Hepatocyte (in vitro differentiated cells): ENCODE measurements at regions not wholly inside any gene's neighbourhood (a gene's known extent, or its start where the extent isn't known, plus 50 kb on each side); places are given as distances from the start of the nearest gene placed in this dataset.

Source experiments
- DNase-seq: peaks from one replicate; pipeline ENCODE4 v3.0.0-alpha.2; 2016; ENCODE audit warnings: low spot score
- H2AFZ ChIP-seq: fragments of 200-600 bp; sonication (generic); 2 replicates; pipeline ENCODE4 v1.6.0; 2016; ENCODE audit warnings: antibody characterized with exemption, mild to moderate bottlenecking
- H3K27ac ChIP-seq: fragments of 200-600 bp; sonication (generic); 2 replicates; pipeline ENCODE4 v1.5.1; 2016; ENCODE audit warnings: mild to moderate bottlenecking
- H3K27me3 ChIP-seq: fragments of 200-600 bp; sonication (generic); 2 replicates; pipeline ENCODE4 v1.6.1; 2016
- H3K36me3 ChIP-seq: fragments of 200-600 bp; sonication (generic); replicated peaks from 2 replicates; pipeline ENCODE4 v1.5.1; 2016; ENCODE audit warnings: low read depth; ENCODE audit not compliant: insufficient read depth
- H3K4me1 ChIP-seq: fragments of 200-600 bp; sonication (generic); 2 replicates; pipeline ENCODE4 v1.5.1; 2016; ENCODE audit warnings: mild to moderate bottlenecking, moderate library complexity; ENCODE audit not compliant: insufficient read depth
- H3K4me2 ChIP-seq: fragments of 200-600 bp; sonication (generic); 2 replicates; pipeline ENCODE4 v1.6.0; 2016
- H3K4me3 ChIP-seq: fragments of 200-600 bp; sonication (generic); 2 replicates; pipeline ENCODE4 v1.5.1; 2016; ENCODE audit warnings: mild to moderate bottlenecking
- H3K79me2 ChIP-seq: fragments of 200-600 bp; sonication (generic); 2 replicates; pipeline ENCODE4 v1.6.0; 2017; ENCODE audit warnings: mild to moderate bottlenecking
- H3K9me2 ChIP-seq: fragments of 200-600 bp; sonication (generic); replicated peaks from 2 replicates; pipeline ENCODE4 v1.6.0; 2017; ENCODE audit warnings: mild to moderate bottlenecking; ENCODE audit not compliant: insufficient read depth
- H3K9me3 ChIP-seq: fragments of 200-600 bp; sonication (generic); 2 replicates; pipeline ENCODE4 v1.5.1; 2016; ENCODE audit warnings: low read depth, mild to moderate bottlenecking
- H4K20me1 ChIP-seq: fragments of 200-600 bp; sonication (generic); 2 replicates; pipeline ENCODE4 v1.6.0; 2016; ENCODE audit warnings: mild to moderate bottlenecking; ENCODE audit not compliant: insufficient read depth, poor library complexity, severe bottlenecking
- EZH2 ChIP-seq: fragments of 200-600 bp; sonication (generic); IDR thresholded peaks from 2 replicates; pipeline ENCODE4 v1.6.1; 2016; ENCODE audit warnings: antibody characterized with exemption, mild to moderate bottlenecking, borderline replicate concordance
- EZH2phosphoT487 ChIP-seq: fragments of 200-600 bp; sonication (generic); IDR thresholded peaks from one replicate; pipeline ENCODE4 v1.6.1; 2018; ENCODE audit warnings: antibody characterized with exemption, mild to moderate bottlenecking, low read depth, moderate library complexity; ENCODE audit not compliant: unreplicated experiment, severe bottlenecking
- WGBS: methylation state at CpG from one replicate; pipeline ENCODE4 v1.1.6; 2016; ENCODE audit warnings: low lambda C conversion rate; ENCODE audit errors: missing lambda C conversion rate; 5-methylcytosine and 5-hydroxymethylcytosine counted together
- TF ChIP-seq, protein P1 (sequence below): fragments of 200-600 bp; sonication (generic); IDR thresholded peaks from 2 replicates; pipeline ENCODE4 v1.5.1; 2016; ENCODE audit warnings: antibody characterized with exemption, mild to moderate bottlenecking; ENCODE audit not compliant: poor library complexity

DNA sequence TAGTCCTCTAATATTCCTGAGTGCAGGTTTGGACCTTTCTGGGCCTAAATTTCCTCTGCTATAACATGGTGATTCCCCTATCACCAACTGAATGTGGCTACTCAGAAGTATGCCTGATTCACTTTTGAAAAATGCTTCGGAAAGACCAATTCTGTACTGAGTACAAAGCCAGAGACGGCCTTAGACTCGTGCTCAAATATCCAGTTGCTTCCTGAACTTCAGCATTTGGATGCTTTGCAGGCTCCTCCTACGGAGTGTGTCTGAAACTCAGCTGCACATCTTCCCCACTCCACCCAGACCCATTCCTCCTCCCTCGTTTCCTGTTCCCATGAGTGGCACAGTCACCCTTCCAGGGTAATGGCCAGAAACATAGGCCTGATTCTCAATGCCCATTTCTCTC is 98.4 kb upstream of the GADD45A start:
- Histone ChIP-seq H4K20me1 (no peaks in the 10 kb centered on the region), H3K9me3 (no peaks in the 10 kb centered on the region), H2AFZ (no peak overlapping the region), H3K4me1 (no peaks in the 10 kb centered on the region), H3K4me2 (no peak overlapping the region), H3K79me2 (no peaks in the 10 kb centered on the region), H3K36me3 (no peaks in the 10 kb centered on the region), H3K4me3 (no peak overlapping the region), H3K27me3 (no peaks in the 10 kb centered on the region), H3K27ac (no peak overlapping the region), H3K9me2 (no peaks in the 10 kb centered on the region)
- DNase-seq = no peak
- TF ChIP-seq, protein P1, sequence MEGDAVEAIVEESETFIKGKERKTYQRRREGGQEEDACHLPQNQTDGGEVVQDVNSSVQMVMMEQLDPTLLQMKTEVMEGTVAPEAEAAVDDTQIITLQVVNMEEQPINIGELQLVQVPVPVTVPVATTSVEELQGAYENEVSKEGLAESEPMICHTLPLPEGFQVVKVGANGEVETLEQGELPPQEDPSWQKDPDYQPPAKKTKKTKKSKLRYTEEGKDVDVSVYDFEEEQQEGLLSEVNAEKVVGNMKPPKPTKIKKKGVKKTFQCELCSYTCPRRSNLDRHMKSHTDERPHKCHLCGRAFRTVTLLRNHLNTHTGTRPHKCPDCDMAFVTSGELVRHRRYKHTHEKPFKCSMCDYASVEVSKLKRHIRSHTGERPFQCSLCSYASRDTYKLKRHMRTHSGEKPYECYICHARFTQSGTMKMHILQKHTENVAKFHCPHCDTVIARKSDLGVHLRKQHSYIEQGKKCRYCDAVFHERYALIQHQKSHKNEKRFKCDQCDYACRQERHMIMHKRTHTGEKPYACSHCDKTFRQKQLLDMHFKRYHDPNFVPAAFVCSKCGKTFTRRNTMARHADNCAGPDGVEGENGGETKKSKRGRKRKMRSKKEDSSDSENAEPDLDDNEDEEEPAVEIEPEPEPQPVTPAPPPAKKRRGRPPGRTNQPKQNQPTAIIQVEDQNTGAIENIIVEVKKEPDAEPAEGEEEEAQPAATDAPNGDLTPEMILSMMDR = no peak
- TF ChIP-seq EZH2phosphoT487 (no peak), EZH2 (no peak)
- 69% methylated on average over 5 of the region's 5 CpGs for WGBS

DNA sequence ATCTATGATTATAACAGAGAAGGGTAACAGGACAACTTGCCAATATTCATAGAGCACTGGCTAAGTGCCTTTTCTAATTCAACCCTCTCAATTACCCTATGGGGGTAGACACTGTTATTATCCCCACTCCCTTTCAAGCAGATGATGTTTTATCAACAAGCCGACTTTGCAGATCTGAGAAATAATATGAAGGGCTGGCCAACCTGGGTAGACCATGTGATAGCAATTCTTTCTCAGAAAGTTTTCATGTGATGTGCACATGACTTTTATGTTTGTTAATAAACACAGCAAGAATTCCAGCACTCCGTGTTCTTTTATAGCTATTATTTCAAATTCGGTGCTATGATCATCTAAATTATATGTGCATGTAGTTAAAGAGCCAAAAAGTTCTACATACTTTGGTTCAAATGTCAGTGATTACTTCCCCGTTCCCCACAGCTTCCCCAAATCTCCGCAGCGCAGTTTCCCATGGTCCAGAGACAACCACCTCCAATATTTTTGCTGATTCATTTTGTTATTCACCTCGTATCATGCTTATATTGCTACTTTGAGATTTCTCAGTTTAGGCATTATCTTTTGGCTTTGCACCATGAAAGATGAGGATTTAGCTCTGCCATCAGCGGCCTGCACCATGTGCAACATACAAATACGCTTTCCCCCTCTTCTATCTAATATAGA is 96.7 kb upstream of the GADD45A start:
- 91% methylated on average over 9 of the region's 9 CpGs for WGBS
- Histone ChIP-seq H3K27ac (no peak overlapping the region), H3K4me2 (no peak overlapping the region), H3K4me1 (no peaks in the 10 kb centered on the region), H3K4me3 (no peak overlapping the region), H3K36me3 (no peaks in the 10 kb centered on the region), H3K9me2 (no peaks in the 10 kb centered on the region), H3K79me2 (no peaks in the 10 kb centered on the region), H4K20me1 (no peaks in the 10 kb centered on the region), H3K9me3 (no peaks in the 10 kb centered on the region), H2AFZ (no peak overlapping the region), H3K27me3 (no peaks in the 10 kb centered on the region)
- no peak for DNase-seq
- TF ChIP-seq EZH2 (no peak), EZH2phosphoT487 (no peak)
- TF ChIP-seq, protein P1 = no peak

DNA sequence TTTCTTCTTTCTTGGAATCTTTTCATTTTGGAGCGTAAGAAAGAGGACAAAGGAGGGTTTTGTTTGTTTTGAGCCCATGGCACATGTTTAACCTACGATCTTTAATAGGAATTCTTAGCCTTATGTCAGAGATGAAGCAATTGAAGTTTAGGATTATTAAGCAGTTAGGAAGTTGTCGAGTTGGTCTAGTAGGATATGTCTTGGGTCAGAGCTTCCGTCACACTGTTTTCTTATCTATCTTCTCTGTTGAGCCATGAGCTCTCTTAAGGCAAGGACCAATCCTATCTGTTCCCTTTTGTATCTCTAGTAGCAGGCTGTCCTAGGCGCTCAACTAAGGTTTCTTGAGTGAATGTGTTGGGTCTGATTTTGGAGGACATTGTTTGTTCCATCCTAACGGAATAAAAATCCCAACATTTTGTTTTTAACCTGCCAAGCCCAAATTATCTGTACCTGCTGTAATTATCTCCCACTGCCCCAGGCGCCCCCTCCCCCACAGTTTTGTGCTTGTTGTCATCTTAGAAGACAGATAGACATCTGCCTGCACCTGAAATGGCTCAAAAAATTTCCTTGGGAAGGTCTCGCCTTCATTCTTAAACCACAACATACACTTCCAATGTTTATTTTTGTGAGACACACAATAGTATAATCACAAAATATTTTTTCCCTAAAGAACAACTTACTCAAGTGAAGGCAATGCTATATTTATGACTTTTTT is 95.3 kb upstream of the GADD45A start:
- Histone ChIP-seq H3K27me3 (no peaks in the 10 kb centered on the region), H3K4me1 (no peaks in the 10 kb centered on the region), H3K79me2 (no peaks in the 10 kb centered on the region), H3K27ac (no peak overlapping the region), H3K9me3 (no peaks in the 10 kb centered on the region), H3K9me2 (no peaks in the 10 kb centered on the region), H2AFZ (no peak overlapping the region), H3K4me2 (no peak overlapping the region), H3K4me3 (no peak overlapping the region), H3K36me3 (no peaks in the 10 kb centered on the region), H4K20me1 (no peaks in the 10 kb centered on the region)
- TF ChIP-seq EZH2phosphoT487 (no peak), EZH2 (no peak)
- TF ChIP-seq, protein P1 = no peak
- no peak for DNase-seq
- 84% methylated on average over 8 of the region's 8 CpGs for WGBS
